ENCODE measurements at regions not wholly inside any gene's neighbourhood (a gene's known extent, or its start where the extent isn't known, plus 50 kb on each side); places are given as distances from the start of the nearest gene placed in this dataset.
"Not testable (repeated sequence)": the region's sequence is repeated elsewhere in the genome, so short reads cannot be mapped to it uniquely, and the experiment has no call there.

- H3K36me3 ChIP-seq (ENCODE audit: control insufficient read depth, insufficient read depth, low read length), result no peaks in the 10 kb centered on the region
- H3K4me3 ChIP-seq (ENCODE audit: insufficient read depth, low read depth, low read length, poor library complexity, severe bottlenecking), result no peak overlapping the region
- H3K27ac ChIP-seq (ENCODE audit: insufficient read depth, low read length, poor library complexity, severe bottlenecking), result no peak overlapping the region
- H3K4me1 ChIP-seq (ENCODE audit: control insufficient read depth, insufficient read depth, low read length, poor library complexity, severe bottlenecking), result no peaks in the 10 kb centered on the region
- H3K9me3 ChIP-seq (ENCODE audit: control insufficient read depth, low read length), result no peaks in the 10 kb centered on the region
- no peak for DNase-seq
- H3K27me3 ChIP-seq (replicated peaks; ENCODE audit: control insufficient read depth, insufficient read depth, low read length, poor library complexity, severe bottlenecking), result no peaks in the 10 kb centered on the region
These were observed 62.6 kb upstream of the PAX8 start for GRCh38 chr2:113341191-113341869.

GRCh38 chr2:113337809-113338208 lies 59.1 kb upstream of the PAX8 start:
- Histone ChIP-seq H3K4me3 (ENCODE audit: insufficient read depth, low read depth, low read length, poor library complexity, severe bottlenecking) (no peak overlapping the region), H3K4me1 (ENCODE audit: control insufficient read depth, insufficient read depth, low read length, poor library complexity, severe bottlenecking) (no peaks in the 10 kb centered on the region), H3K36me3 (ENCODE audit: control insufficient read depth, insufficient read depth, low read length) (no peaks in the 10 kb centered on the region), H3K27me3 (replicated peaks; ENCODE audit: control insufficient read depth, insufficient read depth, low read length, poor library complexity, severe bottlenecking) (no peaks in the 10 kb centered on the region), H3K9me3 (ENCODE audit: control insufficient read depth, low read length) (no peaks in the 10 kb centered on the region), H3K27ac (ENCODE audit: insufficient read depth, low read length, poor library complexity, severe bottlenecking) (no peak overlapping the region)
- no peak for DNase-seq

GRCh38 chr2:113336040-113336439 lies 57.3 kb upstream of the PAX8 start:
- H3K4me1 ChIP-seq (ENCODE audit: control insufficient read depth, insufficient read depth, low read length, poor library complexity, severe bottlenecking); H3K36me3 ChIP-seq (ENCODE audit: control insufficient read depth, insufficient read depth, low read length); H3K4me3 ChIP-seq (ENCODE audit: insufficient read depth, low read depth, low read length, poor library complexity, severe bottlenecking); H3K27me3 ChIP-seq (replicated peaks; ENCODE audit: control insufficient read depth, insufficient read depth, low read length, poor library complexity, severe bottlenecking); DNase-seq; H3K9me3 ChIP-seq (ENCODE audit: control insufficient read depth, low read length); H3K27ac ChIP-seq (ENCODE audit: insufficient read depth, low read length, poor library complexity, severe bottlenecking): not testable (repeated sequence)

GRCh38 chr2:113334147-113334546 lies 55.4 kb upstream of the PAX8 start:
- Histone ChIP-seq H3K27me3 (replicated peaks; ENCODE audit: control insufficient read depth, insufficient read depth, low read length, poor library complexity, severe bottlenecking) (no peaks in the 10 kb centered on the region), H3K36me3 (ENCODE audit: control insufficient read depth, insufficient read depth, low read length) (no peaks in the 10 kb centered on the region), H3K9me3 (ENCODE audit: control insufficient read depth, low read length) (no peaks in the 10 kb centered on the region), H3K4me1 (ENCODE audit: control insufficient read depth, insufficient read depth, low read length, poor library complexity, severe bottlenecking) (no peaks in the 10 kb centered on the region), H3K27ac (ENCODE audit: insufficient read depth, low read length, poor library complexity, severe bottlenecking) (no peak overlapping the region), H3K4me3 (ENCODE audit: insufficient read depth, low read depth, low read length, poor library complexity, severe bottlenecking) (no peak overlapping the region)
- DNase-seq, result no peak

- H3K27ac ChIP-seq (ENCODE audit: insufficient read depth, low read length, poor library complexity, severe bottlenecking); H3K4me3 ChIP-seq (ENCODE audit: insufficient read depth, low read depth, low read length, poor library complexity, severe bottlenecking); DNase-seq; H3K4me1 ChIP-seq (ENCODE audit: control insufficient read depth, insufficient read depth, low read length, poor library complexity, severe bottlenecking); H3K9me3 ChIP-seq (ENCODE audit: control insufficient read depth, low read length); H3K27me3 ChIP-seq (replicated peaks; ENCODE audit: control insufficient read depth, insufficient read depth, low read length, poor library complexity, severe bottlenecking); H3K36me3 ChIP-seq (ENCODE audit: control insufficient read depth, insufficient read depth, low read length): not testable (repeated sequence)
These were observed 55.0 kb upstream of the PAX8 start for GRCh38 chr2:113333735-113334134.

- not testable (repeated sequence) for H3K4me1 ChIP-seq (ENCODE audit: control insufficient read depth, insufficient read depth, low read length, poor library complexity, severe bottlenecking); H3K9me3 ChIP-seq (ENCODE audit: control insufficient read depth, low read length); H3K27me3 ChIP-seq (replicated peaks; ENCODE audit: control insufficient read depth, insufficient read depth, low read length, poor library complexity, severe bottlenecking); DNase-seq; H3K4me3 ChIP-seq (ENCODE audit: insufficient read depth, low read depth, low read length, poor library complexity, severe bottlenecking); H3K27ac ChIP-seq (ENCODE audit: insufficient read depth, low read length, poor library complexity, severe bottlenecking); H3K36me3 ChIP-seq (ENCODE audit: control insufficient read depth, insufficient read depth, low read length)
These were observed 51.5 kb upstream of the PAX8 start for GRCh38 chr2:113330060-113330767.

- not testable (repeated sequence) for H3K27ac ChIP-seq (ENCODE audit: insufficient read depth, low read length, poor library complexity, severe bottlenecking); DNase-seq; H3K4me1 ChIP-seq (ENCODE audit: control insufficient read depth, insufficient read depth, low read length, poor library complexity, severe bottlenecking); H3K27me3 ChIP-seq (replicated peaks; ENCODE audit: control insufficient read depth, insufficient read depth, low read length, poor library complexity, severe bottlenecking); H3K9me3 ChIP-seq (ENCODE audit: control insufficient read depth, low read length); H3K36me3 ChIP-seq (ENCODE audit: control insufficient read depth, insufficient read depth, low read length); H3K4me3 ChIP-seq (ENCODE audit: insufficient read depth, low read depth, low read length, poor library complexity, severe bottlenecking)
These were observed 50.3 kb upstream of the PAX8 start for GRCh38 chr2:113328973-113329372.

GRCh38 chr2:113328572-113328971 lies 49.9 kb upstream of the PAX8 start:
- not testable (repeated sequence) for H3K27ac ChIP-seq (ENCODE audit: insufficient read depth, low read length, poor library complexity, severe bottlenecking); H3K36me3 ChIP-seq (ENCODE audit: control insufficient read depth, insufficient read depth, low read length); H3K4me3 ChIP-seq (ENCODE audit: insufficient read depth, low read depth, low read length, poor library complexity, severe bottlenecking); DNase-seq; H3K9me3 ChIP-seq (ENCODE audit: control insufficient read depth, low read length); H3K4me1 ChIP-seq (ENCODE audit: control insufficient read depth, insufficient read depth, low read length, poor library complexity, severe bottlenecking); H3K27me3 ChIP-seq (replicated peaks; ENCODE audit: control insufficient read depth, insufficient read depth, low read length, poor library complexity, severe bottlenecking)
